ENCODE measurements at regions not wholly inside any gene's neighbourhood (a gene's known extent, or its start where the extent isn't known, plus 50 kb on each side); places are given as distances from the start of the nearest gene placed in this dataset.

- no peak for TF ChIP-seq CTCF (conservative IDR thresholded peaks at IDR 0.05)
- H3K14ac ChIP-seq (ENCODE audit: insufficient read depth, low read length): no peak overlapping the region
- Mint-ChIP-seq H3K4me3 (no peak overlapping the region), H3K4me1 (peaks cover 0 to 3% of the 10 kb centered on the region in 2 experiments; a peak in 1 of 4 replicates), H3K36me3 (ENCODE audit: insufficient read depth in 1 of 3, low read depth in 3 of 3) (no peaks in the 10 kb centered on the region; a peak in 1 of 7 replicates), H3K9me3 (no peaks in the 10 kb centered on the region), H3K27ac (no peak overlapping the region), H3K27me3 (ENCODE audit: low read depth) (no peaks in the 10 kb centered on the region)
- H3K4ac ChIP-seq (ENCODE audit: low read depth, low read length): no peak overlapping the region
- no peak overlapping the region for H2AK5ac ChIP-seq (ENCODE audit: insufficient read length, low read length)
- H2BK15ac ChIP-seq (ENCODE audit: low read depth, low read length): no peak overlapping the region
- no peak overlapping the region for H3K23ac ChIP-seq (ENCODE audit: insufficient read length, low read depth, low read length)
- H2BK20ac ChIP-seq (ENCODE audit: low read depth, low read length, poor library complexity, severe bottlenecking): no peak overlapping the region
- no peak overlapping the region for H4K8ac ChIP-seq (replicated peaks; ENCODE audit: insufficient read length, low read depth, low read length)
- no peaks in the 10 kb centered on the region for H4K20me1 ChIP-seq (ENCODE audit: control insufficient read depth, insufficient read depth, insufficient read length)
- no peaks in the 10 kb centered on the region for H3K23me2 ChIP-seq (ENCODE audit: insufficient read length, low read depth, low read length, poor library complexity, severe bottlenecking)
- no CpG with 5 or more reads among the region's 2 CpGs for WGBS (ENCODE audit: extremely low coverage, insufficient read length, low lambda C conversion rate)
- H4K91ac ChIP-seq (ENCODE audit: insufficient read length, low read depth, low read length): no peak overlapping the region
- H3K4me1 ChIP-seq (ENCODE audit: insufficient read depth, low read length): no peaks in the 10 kb centered on the region
- no peak overlapping the region for H3K4me2 ChIP-seq (ENCODE audit: insufficient read depth, insufficient read length, low read length)
- no peaks in the 10 kb centered on the region for H3K9me3 ChIP-seq (ENCODE audit: control insufficient read depth, low read depth, low read length)
- H3K9ac ChIP-seq (ENCODE audit: extremely low read depth, insufficient read length, low read length): no peak overlapping the region
- no peak overlapping the region for H2BK5ac ChIP-seq (ENCODE audit: insufficient read length, low read length)
- no peak overlapping the region for H3T11ph ChIP-seq (ENCODE audit: low read length)
- H3K18ac ChIP-seq (ENCODE audit: insufficient read length, low read depth, low read length): no peak overlapping the region
- no peak overlapping the region for H2AFZ ChIP-seq (ENCODE audit: low read length)
- no peaks in the 10 kb centered on the region for H3K27me3 ChIP-seq (ENCODE audit: insufficient read depth, low read length)
- no peaks in the 10 kb centered on the region for H3K79me1 ChIP-seq (ENCODE audit: insufficient read depth, low read depth, low read length, poor library complexity, severe bottlenecking)
- DNase-seq: no peak
- H2BK12ac ChIP-seq (ENCODE audit: insufficient read length, low read depth, low read length): no peak overlapping the region
- H4K5ac ChIP-seq (ENCODE audit: insufficient read length, low read depth, low read length): no peak overlapping the region
- no peaks in the 10 kb centered on the region for H3K79me2 ChIP-seq (ENCODE audit: insufficient read depth, low read length)
- H2BK120ac ChIP-seq (ENCODE audit: low read depth, low read length, poor library complexity, severe bottlenecking): no peak overlapping the region
- no peak overlapping the region for H3K56ac ChIP-seq (ENCODE audit: insufficient read length, low read depth, low read length)
- no peak overlapping the region for H3K27ac ChIP-seq (ENCODE audit: insufficient read length, low read depth, low read length)
These were observed 221.6 kb downstream of the PLOD2 start for GRCh38 chr3:145939431-145939830.

Data from H9 (cell line).